ENCODE measurements at regions not wholly inside any gene's neighbourhood (a gene's known extent, or its start where the extent isn't known, plus 50 kb on each side); places are given as distances from the start of the nearest gene placed in this dataset.

DNA sequence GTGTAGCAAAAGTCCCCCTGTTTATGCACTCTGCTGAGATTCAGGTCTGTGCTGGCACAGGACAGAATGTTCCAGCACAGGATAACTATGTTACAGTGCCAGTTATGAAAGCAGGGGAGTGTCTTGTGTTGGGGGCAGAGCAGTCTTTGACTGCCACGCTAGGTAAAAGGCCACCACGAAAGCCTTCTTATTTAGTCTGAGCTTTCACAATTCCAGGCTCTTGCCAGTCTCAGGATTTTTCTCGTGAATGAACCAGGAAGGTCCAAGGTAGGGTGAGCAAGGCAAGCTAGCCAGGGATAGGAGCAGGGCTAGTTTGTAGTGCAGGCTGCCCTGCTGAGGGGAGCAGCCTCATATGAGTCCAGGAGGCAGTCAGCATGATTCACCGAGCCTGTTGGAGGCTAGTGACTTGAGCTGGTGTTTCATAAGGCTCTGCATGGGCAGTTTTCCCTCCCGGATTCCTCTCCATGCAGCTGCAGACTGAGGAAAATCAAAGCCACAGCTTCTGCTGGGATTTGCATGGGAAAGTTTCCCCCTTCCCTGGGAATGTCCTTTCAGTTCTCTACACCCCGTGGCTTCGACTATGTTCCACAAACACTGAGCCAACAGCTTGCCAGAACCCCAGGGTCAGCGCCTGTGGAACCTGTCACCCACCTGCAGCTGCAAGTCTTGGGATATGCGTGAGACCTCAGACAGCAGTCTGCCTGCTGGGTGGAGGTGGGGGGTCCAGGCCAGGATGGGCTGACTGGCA lies 112.3 kb downstream of the JCAD start:
- no peak for TF ChIP-seq ZNF274 (IDR thresholded peaks at IDR 0.05; ENCODE audit: low read depth, low read length)
- no peak overlapping the region for H3K4me3 ChIP-seq (ENCODE audit: low read length)

DNA sequence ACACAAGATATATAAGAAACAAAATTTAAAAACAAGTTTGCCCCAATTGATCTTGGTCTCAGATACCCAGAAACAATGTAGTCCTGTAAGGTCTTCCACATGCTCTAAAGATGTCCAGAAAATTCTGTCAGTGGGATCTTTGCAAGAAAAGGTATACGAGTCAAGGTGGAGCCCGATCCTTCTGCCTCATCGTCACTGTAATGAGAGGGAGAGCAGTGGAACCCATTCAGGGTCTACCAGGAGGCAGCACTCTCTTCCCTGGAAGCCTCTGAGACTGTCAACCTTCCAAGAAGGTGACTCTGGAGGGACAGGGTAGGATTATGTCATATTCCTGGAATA lies 112.8 kb downstream of the JCAD start:
- no peak for TF ChIP-seq ZNF274 (IDR thresholded peaks at IDR 0.05; ENCODE audit: low read depth, low read length)
- H3K4me3 ChIP-seq (ENCODE audit: low read length): no peak overlapping the region

DNA sequence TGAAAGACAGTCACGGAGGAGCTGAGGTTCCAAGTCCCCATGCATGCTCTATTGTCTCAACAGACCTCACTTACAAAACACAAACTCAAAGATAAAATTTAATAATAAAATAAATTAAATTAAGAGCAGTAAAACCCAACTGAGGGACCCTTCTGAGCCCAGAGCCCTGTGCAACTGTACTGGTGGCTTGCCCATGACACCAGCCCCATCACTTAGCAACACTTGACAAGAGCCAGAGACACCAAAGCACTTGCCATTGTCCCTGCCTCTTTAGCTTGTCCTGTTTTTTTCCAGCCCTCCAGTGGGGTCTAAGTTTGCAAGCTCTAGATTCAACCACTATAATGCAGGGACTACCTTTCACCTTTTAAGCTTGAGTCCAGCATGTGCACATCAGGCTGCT lies 117.9 kb downstream of the JCAD start:
- TF ChIP-seq ZNF274 (IDR thresholded peaks at IDR 0.05; ENCODE audit: low read depth, low read length): no peak
- H3K4me3 ChIP-seq (ENCODE audit: low read length): no peak overlapping the region

DNA sequence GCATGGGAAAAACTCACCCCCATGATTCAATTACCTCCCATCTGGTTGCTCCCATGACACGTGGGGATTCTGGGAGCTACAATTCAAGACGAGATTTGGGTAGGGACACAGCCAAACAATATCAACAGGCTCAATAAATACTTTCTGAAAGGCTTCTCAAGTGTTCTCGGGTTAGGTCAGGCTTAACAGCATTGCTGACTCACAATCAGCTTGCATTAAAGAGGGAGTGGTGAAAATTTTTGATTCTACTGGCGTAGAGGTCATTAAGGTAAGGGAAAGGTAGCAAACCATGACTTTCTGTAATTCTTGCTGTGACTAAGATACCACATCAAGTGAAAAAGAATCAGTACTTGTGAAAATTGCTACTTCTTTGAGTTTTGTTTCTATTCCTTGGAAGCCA lies 126.4 kb downstream of the JCAD start:
- no peak for TF ChIP-seq ZNF274 (IDR thresholded peaks at IDR 0.05; ENCODE audit: low read depth, low read length)
- no peak overlapping the region for H3K4me3 ChIP-seq (ENCODE audit: low read length)

DNA sequence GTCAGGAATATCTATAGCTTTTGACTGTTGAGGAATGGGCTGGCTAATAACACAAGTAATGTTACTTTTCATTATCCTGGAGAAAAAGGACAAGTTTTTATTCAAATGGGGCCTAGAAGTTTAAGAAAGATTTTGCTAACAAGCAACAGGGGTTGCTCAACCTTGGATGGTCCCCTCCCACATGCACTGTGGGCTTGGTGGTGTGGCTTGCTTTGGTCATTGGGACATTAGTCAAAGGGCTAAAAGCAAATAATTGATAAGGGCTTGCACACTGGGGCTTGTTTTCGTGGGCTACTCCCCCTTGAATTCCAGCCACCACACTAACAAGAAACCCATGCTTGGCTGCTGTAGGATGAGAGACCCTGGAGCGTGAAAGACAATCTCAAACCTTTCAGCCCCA lies 127.6 kb downstream of the JCAD start:
- H3K4me3 ChIP-seq (ENCODE audit: low read length): no peak overlapping the region
- no peak for TF ChIP-seq ZNF274 (IDR thresholded peaks at IDR 0.05; ENCODE audit: low read depth, low read length)

DNA sequence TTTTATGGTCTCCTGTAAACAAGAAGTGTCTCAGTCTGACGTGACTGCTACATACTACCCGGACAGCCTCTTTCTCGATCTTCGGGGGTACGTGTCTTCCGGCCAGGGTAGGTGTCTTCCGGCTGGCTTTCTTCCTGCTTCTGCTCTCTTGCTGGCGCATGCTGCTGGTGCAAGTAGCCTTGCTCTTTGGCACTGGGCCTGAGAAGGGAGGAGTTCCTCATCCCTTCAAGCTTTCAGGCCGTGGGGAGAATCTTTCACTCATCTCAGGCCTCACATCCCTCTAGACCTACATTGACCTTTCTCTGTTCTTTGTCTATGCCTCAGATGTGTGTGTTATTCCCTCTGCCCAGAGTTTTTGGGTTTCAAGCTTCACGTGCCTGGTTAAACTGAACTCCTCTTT lies 130.4 kb downstream of the JCAD start:
- no peak overlapping the region for H3K4me3 ChIP-seq (ENCODE audit: low read length)
- no peak for TF ChIP-seq ZNF274 (IDR thresholded peaks at IDR 0.05; ENCODE audit: low read depth, low read length)

DNA sequence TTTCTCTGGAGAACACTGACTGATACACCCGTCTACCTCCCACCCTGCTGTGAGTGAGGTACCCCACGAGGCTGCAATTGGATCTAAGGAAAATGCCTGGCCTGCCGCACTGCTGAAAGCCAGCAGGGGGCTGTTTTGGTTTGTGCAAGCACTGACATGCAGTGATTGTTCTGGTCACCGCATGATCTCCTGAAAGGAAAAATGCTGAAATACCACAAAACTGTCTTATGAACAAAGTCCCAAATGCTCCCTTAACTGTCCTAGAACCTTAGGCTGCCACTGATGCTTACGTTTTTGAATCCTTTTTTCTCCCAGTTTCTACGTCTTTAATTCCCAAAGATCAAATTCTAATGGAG lies 132.7 kb downstream of the JCAD start:
- no peak overlapping the region for H3K4me3 ChIP-seq (ENCODE audit: low read length)
- no peak for TF ChIP-seq ZNF274 (IDR thresholded peaks at IDR 0.05; ENCODE audit: low read depth, low read length)

DNA sequence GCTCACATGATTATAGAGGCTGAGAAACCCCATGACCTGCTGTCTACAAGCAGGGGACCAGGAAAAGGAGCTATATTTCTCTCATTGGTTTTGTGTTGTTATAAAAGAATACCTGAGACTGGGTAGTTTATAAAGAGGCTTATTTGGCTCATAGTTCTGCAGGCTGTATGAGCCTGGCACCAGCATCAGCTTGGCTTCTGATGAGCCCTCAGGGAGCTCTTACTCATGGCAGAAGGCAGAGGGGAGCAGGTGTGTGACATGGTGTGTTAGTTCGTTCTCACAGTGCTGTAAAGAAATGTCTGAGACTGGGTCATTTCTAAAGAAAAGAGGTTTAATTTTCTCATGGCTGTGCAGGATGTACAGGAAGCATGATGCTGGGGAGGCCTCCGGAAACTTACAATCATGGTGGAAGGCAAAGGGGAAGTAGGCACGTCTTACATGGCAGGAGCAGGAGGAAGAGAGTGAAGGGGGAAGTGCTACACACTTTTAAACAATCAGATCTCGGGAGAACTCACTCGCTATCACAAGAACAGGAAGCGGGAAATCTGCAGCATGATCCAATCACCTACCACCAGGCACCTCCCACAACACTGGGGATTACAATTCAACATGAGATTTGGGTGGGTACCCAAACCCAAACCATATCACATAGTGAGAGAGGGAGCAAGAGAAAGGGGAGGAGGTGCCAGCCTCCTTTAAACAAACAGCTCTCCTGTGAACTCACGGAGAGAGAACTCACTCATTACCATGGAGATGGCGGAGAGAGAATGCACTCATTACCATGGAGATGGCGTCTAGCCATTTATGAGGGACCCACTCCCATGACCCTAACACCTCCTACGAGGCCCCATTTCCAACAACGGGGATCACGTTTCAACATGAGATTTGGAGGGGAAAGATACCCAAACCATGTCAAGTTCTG lies 133.4 kb downstream of the JCAD start:
- H3K4me3 ChIP-seq (ENCODE audit: low read length): no peak overlapping the region

DNA sequence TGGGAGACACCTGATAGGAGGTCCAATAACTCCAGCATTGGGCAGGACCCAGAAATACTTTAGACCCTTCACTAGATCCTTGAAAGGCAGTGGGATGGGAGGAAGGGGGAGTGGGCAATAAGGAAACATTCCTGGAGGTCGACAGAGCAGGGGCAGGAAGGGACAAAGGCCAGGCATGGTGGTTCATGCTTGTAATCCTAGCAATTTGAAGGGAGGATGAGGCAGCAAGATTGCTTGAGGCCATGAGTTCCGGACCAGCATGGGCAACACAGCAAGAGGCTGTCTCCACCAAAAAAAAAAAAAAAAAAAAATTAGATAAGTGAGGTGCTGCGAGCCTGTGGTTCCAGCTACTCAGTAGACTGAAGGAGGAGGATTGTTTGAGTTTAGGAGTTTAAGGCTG lies 134.9 kb downstream of the JCAD start:
- no peak overlapping the region for H3K4me3 ChIP-seq (ENCODE audit: low read length)
- TF ChIP-seq ZNF274 (IDR thresholded peaks at IDR 0.05; ENCODE audit: low read depth, low read length): no peak

More for the DNA sequence above, 133.4 kb downstream of the JCAD start:
- TF ChIP-seq ZNF274 (IDR thresholded peaks at IDR 0.05; ENCODE audit: low read depth, low read length): no peak

DNA sequence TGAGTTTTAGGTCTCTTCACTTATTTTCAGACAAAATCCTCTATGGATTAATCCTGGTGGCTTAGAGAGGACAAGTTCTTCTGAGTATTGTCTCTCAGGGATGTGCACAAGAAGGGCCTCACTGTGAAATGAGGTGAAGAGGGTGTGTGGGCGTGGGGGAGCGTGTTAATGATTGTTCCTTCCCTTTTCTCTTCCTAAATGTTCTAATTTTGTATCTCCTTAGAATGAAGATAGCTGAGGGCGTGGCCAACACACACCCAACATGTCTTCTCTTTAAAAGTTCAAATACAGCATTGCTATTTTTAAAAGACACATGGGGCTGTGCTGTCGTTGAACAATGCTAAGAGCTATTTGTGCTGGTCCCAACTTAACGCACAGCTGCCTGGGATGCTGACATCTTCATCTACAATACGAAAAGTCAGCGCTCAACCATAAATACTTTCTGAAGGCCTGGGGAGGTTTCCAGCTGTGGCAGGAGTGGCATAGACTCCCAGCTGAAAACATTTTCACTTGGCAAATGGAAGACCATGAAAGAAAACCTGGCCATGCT lies 135.9 kb downstream of the JCAD start:
- TF ChIP-seq ZNF274 (IDR thresholded peaks at IDR 0.05; ENCODE audit: low read depth, low read length): no peak
- H3K4me3 ChIP-seq (ENCODE audit: low read length): no peak overlapping the region

DNA sequence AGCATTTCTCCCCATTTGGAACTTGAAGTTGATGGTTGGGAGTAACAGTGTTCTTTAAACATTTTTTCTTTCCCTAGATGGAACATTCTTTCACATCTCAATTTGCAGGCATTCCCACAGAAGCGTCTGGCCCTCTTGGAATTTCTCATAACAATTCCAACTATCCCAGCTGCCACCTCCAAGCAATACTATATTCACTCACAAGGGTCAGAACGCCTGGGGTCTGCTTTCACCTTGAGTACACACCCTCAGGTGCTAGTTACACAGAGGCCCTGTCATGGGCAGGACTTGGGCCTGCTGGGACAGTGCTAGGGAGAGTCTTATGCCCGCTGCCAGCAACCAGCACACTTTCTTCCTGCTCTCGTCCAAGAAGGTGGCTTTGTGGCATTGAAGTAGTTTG lies 136.5 kb downstream of the JCAD start:
- H3K4me3 ChIP-seq (ENCODE audit: low read length): no peak overlapping the region
- no peak for TF ChIP-seq ZNF274 (IDR thresholded peaks at IDR 0.05; ENCODE audit: low read depth, low read length)

DNA sequence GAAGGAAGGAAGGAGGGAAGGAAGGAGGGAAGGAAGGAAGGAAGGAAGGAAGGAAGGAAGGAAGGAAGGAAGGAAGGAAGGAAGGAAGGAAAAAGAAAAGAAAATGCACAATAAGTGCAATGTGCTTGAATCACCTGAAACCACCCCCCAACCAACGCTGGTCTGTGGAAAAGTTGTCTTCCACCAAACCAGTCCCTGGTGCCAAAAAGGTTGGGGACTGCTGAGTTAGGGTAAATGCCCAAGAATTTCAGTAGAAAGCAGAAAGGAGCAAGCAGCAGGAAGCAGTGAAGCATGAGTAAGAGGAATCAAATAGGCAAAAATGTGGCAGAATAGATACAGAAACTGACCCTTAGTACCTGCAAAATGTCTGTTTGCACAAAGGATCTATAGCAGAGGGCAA lies 137.2 kb downstream of the JCAD start:
- TF ChIP-seq ZNF274 (IDR thresholded peaks at IDR 0.05; ENCODE audit: low read depth, low read length): no peak

DNA sequence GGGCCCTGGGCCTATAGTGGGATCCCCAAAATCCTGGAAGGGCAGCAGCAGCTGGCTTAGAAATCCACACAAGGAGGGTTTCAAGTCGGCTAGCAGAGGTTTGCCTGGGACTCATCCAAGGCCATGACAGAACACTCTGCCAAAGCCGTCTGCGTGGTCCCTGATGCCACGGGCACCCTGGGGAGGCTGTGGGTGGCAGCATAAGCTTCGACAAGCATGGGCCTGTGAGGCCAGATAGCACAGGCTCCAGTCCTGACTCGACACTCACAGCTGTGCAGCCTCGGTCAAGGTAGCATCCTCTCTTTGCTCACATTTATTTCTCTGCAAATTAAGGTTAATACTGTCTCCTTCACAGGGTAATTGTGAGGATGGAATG lies 138.3 kb downstream of the JCAD start:
- no peak for TF ChIP-seq ZNF274 (IDR thresholded peaks at IDR 0.05; ENCODE audit: low read depth, low read length)
- no peak overlapping the region for H3K4me3 ChIP-seq (ENCODE audit: low read length)

More for the DNA sequence above, 137.2 kb downstream of the JCAD start:
- no peak overlapping the region for H3K4me3 ChIP-seq (ENCODE audit: low read length)

DNA sequence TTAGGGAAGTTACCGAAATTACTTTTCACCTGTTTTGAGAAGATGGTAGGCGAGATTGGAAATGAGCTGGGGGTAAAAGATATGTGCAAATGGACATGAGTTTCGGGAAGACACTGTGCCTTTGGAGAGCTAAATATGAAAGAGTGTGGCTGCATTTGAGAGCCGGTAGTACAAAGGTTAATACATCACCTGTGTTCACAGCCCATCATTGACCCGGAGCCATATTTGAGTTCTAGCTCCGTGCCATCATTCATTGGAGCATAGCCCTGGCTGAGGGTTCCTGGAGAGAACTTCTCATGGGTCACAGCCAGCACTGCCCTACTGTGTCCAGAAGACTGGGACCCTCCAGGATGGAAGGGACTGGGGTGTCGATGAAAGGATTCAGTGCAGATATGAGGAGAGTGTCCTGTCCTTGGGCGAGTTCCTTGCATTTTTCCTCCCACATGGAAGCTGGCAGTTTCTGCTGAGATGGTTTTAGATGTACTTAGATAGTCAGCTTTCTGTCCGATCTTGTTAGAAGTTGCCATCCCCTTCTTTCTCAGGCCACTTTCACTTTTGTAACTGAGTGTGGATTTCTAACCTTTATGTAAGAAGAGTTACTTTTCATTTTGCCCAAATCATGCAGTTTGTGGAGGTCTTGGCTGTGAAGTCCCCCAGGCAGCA lies 138.8 kb downstream of the JCAD start:
- no peak for TF ChIP-seq ZNF274 (IDR thresholded peaks at IDR 0.05; ENCODE audit: low read depth, low read length)
- H3K4me3 ChIP-seq (ENCODE audit: low read length): no peak overlapping the region

Data from GM08714 (cell line).